HG03457 (cell line): ENCODE measurements at regions not wholly inside any gene's neighbourhood (a gene's known extent, or its start where the extent isn't known, plus 50 kb on each side); places are given as distances from the start of the nearest gene placed in this dataset.

ENCODE experiments used
- ATAC-seq: cut with Tn5 transposase; IDR thresholded peaks from one replicate; pipeline ENCODE4 v1.9.1; 2021; ENCODE audit warnings: moderate number of reproducible peaks; ENCODE audit not compliant: unreplicated experiment

DNA sequence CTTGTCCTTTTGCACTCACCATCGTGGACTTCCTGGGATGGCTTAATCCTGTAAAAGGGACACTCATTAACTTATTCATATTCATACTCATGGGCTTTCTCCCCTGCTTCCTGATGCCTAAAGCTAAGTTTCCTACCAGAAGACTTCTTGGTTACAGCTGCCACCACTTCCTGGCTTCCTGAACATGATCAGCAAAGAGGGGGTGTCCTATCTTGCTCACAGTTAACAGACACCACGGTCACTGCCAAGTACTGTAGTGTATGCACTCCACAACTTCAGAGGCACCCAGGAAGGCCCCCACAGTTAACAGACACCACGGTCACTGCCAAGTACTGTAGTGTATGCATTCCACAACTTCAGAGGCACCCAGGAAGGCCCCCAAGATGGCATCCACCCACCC lies 177.8 kb downstream of the SIPA1L2 start:
- no peak for ATAC-seq

DNA sequence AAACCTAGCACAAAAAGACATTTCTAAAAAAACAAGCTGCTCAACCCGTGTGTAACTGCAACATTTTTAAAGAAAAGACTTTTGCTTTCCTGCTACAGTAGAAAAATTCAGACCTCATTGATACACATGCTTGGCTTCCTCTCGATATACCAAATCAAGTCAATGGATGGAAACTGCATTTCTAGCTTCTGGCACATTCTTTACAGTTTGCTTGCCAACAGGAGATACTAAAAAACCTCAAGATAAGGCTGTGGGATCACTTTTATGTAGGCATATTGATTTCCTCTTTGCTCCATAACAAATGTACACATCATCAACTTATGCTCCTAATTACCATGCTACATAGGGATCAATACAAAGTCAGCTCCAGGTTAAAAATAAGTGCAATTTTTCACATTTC lies 178.4 kb downstream of the SIPA1L2 start:
- no peak for ATAC-seq

DNA sequence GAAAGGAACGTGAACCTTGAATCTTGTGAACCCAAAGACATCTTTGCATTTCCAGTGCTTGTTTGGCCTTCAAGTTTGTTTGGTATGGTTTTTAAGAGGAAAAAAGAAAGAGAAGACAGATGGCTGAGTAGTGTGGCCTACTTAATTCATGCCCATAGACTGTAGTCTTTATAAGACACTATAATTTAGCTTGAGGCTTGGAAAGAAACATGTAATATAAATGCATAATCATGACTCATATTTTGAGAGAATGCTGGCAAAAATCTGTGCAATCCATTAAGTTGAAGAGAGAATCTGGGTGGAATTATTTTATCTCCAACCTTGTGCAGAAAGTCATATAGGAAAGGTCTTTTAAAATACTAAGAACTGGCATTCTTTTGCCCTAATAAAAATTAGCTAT lies 179.3 kb downstream of the SIPA1L2 start:
- no peak for ATAC-seq

DNA sequence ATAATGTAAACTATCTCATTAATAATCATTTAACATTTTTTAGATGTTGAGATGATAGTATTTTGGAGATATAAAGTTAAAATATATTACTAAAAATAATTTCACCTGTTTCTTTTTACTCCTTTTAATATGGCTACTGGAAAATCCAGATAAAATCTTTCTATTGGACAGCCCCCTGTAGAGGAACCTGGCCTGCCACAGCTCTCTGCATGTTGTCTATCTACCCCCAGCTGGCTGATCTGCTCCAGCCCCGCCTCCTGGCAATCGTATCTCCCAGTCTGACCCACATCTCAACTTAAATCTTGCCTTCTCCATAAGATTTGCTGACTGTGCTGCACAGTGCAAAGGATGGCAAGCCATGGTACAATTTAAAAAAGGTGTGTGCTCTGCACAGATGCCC lies 182.8 kb downstream of the SIPA1L2 start:
- ATAC-seq, result no peak

DNA sequence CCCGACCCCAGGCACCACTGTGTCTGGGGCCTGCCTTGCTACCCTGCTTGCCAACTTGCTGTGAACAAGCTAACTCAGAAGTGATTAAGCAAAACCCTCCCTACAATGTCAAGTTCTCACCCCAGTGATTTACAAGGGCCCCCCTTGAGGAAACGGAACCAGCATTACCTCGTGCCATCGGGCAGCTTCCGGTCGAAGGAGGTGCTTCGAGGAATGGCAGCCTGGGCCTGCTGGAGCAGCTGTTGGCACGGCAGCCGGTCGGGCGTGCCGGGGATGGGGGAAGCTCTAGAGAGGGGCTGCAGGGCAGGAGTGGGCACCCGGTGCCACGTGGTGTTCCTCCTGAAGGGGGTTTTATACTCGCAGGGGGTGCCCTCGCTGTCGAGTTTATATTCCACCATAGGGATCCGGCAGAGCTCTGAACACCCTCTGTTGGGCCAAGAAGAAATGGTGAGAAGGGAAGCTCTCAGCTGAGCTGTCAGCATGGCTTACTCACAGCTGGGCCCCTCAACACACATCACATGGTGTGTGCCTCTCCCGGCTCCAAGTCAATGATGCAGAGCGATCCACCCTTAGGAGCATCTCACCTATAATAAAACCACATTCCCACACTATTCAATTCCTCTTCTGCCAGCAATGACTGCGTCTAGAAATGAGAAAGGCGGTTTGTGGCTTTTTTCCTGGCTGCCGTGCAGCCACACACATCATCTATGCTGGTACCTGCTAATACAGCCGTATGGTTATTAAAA lies 184.4 kb downstream of the SIPA1L2 start:
- no peak for ATAC-seq

DNA sequence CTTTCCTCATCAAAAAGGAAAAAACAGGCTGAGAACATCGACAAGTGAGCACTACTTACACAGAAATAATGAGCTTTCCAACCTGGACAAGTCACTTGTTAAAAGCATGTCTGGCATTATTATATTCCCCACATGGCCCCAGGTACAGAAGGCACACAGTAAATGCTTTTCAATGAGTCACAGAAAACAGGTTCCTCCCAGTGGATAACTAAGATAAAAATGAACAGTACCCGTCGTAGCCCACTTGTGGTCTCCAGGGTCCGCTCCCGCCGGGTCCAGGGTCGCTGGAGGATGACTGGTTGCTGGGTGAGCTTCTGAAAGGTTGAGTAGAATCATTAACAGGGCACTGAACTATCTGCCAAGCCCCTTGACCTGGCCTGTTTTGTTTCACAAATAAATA lies 186.6 kb downstream of the SIPA1L2 start:
- no peak for ATAC-seq

DNA sequence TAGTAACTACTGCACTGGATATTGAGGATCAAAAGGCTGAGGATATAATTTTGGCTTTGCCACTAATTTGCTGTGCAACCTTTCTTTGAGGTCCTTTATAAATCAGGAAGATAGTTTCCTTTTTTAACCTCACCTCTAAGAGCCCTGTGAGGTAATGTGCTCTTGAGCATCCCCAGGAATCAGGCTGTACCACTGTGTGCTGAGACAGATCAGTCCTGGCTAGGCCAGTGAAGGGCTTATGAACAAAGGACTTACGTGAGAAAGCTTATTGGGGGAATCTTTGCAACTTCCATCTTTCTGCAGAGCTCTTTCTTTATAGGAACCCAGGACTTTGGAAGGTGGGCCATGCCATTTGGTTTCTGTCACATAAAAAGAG lies 188.9 kb downstream of the SIPA1L2 start:
- no peak for ATAC-seq

DNA sequence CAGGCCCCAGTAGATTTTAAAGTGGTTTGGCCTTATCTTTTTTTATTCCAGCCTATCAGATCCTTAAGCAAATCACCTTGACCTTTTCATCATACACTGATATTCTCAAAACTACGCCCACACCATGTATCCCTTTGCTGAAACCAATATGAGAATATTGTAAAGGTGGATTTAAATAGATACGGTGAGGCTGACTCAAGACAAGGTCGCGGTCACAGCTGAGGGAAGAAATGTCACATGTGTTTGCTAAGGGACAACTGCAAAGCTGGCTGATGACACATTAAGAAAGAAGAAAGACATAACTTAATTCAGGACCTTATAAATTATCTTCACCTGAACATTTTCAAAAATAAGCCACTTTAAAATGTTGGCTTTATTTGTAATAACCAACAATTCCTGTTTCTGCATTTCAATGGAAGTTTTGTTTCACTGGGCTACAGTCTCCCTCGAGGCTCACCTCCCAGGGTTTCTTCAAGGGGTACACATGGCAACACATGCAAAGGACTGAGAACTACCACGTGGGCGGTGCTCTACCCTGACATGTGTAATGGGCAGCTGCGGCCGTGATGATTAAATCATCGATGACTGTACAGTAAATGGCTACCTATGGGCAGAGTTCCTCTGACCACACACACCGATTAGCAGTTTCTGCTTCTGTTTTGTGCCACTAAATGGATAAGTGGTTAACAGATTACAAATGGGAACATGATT lies 189.5 kb downstream of the SIPA1L2 start:
- ATAC-seq, result no peak

DNA sequence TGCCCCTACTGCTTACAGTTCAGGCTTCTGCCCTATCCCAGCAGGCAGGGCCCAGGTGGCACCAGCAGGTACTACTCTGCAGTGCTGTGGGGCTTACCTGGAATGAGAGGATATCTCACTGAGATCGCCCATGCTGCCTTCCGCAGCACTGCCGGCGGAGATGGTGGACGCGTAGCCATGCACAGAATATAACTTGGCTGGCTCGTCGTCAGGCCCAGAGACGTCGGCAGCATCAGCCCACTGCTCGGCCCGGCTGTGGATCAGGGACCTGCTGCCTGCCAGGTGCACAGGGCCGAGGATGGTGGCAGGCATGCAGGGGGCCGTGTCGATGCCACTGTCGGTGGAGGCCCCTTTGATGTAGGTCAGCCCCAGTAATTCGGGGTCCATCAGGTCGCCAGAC lies 190.9 kb downstream of the SIPA1L2 start:
- no peak for ATAC-seq

DNA sequence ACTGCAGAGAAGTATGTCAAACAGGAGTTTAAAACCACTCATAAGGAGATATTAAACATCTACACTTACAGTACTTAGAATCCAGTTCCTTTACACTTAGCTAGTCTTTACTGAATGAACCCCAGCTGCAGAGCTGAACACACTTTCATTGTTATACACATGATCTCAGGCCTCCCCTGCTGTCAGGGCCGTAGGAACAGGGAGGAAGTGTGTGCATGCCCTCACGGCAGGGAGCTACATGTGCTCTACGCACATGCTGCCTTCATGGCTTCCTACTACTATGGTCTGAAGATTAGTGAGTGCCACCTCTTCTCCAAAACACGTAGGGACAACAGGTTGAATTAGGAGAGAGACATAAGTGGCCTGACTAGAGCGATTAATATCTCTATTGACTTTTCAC lies 191.5 kb downstream of the SIPA1L2 start:
- ATAC-seq, result no peak

DNA sequence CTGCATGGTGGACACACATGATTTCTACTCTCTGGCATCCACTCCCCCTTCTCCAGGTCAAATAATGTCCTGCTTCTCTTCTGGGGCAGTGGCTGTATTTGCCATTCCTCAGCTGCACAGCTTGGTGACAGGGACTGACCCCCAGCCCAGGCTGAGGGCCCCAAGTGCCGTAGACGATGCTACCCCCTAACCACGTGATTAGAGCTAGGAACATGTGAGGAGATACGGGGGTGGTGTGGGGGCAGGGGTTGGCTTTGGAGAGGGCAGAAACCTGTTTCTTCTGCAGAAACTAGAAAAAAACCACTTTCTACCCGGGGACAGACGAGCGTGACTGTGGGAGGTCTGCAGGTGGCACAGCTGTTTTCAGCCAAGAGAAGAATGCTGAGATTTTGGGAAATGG lies 192.4 kb downstream of the SIPA1L2 start:
- no peak for ATAC-seq

DNA sequence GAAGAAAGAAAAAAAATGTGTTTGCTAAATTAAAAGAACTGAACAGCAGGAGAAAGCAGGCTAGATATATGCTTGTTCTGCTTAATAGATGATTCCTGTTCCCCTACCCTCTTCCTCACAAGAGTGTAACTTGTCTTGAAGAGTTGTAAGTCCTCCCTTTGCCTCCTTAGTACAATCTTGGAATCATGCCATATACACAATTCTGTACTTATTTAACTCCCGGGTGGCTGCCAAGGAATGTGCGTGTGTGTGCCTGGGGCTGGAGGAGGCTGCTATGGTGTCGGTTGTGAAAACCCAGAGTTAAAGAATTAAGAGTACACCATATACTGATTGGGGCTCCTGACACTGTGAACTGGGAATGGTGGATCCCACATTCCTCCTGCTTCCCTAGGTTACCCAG lies 194.2 kb downstream of the SIPA1L2 start:
- ATAC-seq, result no peak

DNA sequence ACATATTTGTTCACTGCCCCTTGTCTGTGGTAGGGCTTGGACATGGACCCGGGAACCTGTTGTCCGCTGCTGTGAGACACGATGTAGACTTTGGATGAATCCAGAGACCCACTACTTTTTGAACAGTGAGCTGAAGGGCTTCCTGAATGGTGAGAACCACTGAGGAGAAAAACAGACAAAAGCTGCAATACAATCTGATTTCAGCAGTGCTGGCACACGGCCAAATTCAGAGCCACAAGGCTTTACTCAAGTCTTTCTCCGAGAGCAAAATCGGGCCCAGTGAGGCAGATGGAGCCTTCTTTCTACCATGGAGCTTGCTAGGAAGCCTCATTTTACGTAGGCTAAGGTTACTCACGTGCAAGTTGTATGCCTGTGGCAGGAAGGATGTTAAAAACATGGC lies 197.6 kb downstream of the SIPA1L2 start:
- ATAC-seq, result no peak

DNA sequence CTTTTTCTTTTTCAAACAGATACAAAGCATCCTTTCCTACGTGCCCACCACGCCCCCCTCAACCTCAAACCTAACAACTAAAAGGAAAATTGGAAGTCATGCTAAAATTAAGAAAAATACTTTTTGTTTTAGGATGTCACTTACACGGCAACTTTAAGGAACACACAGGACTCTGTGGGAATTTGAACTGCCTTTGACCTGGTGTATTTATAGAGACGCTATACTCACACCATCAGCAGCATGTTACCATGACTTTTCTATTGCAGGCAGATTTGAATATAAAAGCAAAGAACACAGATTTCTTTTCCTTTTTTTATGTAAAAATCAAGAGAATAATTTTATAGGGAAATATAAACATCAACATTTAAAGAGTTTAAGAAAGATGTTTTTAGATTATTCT lies 198.2 kb downstream of the SIPA1L2 start:
- no peak for ATAC-seq

DNA sequence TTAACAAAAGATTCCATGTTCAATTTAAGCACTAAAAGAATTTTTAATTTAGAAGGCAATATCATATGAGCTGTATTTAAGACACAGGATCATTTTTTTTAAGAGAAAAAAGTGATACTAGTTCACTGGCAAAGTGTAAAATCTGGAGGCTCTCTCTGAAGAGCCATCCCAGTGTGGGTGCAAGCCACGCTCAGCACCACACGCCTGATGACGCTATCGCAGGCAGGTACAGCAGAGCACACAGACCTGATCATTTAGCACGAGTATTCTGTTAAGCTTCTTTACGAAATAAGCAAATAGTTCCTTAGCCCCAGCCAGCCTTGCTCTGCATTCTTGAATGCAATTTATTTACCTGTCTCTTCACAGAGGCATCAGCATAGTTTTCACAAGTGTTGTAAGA lies 198.6 kb downstream of the SIPA1L2 start:
- no peak for ATAC-seq

DNA sequence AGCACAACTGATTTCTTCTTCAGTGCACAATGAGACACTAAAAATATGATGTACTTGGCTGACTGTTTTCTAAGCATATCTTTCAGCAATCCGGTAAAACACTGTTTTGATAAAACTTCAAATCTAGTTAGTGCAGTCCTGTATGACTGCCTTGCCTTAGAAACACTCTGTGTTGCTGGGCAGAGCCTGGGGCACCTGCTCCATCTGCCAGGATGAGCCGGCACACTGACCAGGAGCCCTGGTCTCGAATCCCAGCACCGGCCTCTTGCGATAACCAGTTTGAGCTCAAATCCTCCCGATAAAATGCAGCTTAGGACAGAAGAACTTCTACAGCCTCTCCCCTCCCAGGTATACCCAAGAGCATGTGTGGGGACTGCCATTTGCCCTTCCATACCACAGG lies 199.5 kb downstream of the SIPA1L2 start:
- no peak for ATAC-seq

DNA sequence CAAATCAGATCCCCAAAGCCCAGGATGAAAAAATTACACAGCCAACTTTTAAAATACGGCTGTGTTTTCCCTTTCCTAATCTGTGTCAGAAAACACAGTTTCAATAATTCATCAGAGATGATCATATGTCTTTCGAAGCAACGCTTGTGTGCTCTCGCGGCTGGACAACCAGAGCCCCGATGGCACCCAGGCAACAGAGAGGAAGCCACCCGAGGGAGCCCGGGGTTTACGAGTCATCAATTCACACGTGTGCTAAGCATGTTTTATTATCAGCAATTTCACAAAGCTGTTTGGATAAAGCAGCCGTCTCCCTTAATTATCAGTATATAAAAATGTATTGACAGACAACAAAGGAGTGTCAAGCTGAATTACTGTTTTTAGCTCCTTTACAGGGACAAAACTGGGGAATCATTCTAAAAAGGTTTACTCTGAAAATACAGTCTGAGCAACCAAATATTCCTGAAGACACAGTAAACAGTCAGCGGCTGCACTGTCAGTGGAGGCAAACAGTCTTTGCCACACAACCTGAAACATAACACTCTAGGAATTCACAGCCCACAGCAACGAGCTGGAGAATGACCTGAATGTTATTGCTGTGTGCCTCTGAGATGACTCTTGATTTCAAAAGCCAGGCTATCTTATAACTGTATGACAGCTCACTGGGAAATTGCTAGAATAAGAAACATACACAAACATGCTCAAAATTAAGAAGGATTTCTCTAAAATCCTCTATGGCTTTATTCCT lies 201.0 kb downstream of the SIPA1L2 start:
- no peak for ATAC-seq

DNA sequence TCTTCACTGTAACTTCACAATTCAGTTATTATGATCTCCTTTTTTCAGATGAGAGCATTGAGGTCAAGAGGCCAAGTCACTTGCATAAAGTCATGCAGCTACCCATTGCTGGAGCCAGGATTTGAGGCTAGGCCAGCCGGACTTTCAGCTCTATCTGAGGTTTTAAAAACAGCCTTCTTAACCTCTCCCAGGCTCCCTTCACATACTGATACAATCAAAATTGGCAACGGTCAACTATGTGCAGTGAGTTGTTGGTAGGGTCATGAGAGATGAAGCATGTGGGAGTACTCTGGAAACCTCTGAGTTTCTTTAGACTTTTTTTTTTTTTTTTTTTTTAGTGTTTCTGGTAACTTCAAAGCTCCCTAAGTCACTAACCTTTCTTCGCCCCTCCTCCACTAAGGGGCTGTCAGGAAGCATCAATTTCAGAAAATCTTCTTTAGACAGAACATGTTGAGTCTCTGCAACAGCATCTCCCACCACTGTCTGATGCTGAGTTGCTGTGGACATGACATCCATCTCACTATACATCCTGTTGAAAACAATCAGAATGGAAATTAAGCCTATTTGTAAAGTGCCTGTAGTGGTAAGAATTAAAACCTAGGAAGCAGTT lies 201.8 kb downstream of the SIPA1L2 start:
- ATAC-seq, result no peak

DNA sequence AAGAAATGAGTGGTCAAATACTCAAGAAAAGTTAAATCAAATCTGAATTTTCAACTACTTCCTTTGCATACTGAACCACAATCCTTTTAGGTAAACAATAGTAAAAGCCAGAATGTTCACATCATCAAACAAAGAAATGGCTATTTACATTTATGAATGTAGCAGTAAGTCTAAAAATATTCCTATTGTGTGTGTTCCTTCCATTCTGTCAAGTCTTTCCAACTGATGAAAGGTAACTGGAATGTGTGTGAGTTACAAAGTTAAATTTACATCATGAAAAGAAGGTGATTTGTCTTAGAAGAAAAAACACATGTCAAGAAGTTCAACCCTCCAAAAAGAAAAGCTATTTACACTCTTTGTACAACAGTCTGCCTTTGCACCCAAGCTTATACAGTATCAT lies 203.1 kb downstream of the SIPA1L2 start:
- ATAC-seq, result no peak

DNA sequence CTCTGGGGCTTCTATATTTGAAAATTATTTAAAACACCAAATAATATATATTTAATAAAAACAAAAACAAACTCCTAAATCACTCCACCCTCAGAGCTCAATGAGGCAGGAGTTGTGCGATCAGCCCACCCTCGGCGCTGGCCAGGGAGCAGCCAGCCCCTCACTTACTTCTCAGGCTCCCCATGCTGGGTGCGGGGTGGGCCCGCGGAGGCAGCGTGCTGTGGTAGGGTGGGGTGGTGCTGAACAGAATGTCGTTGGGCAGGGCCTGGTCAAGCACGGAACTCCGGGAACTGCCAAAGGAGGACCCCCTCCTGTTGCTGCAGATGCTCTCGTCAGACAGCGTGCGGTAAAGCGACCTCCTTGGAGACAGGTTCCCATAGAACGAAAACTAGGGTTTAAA lies 204.5 kb downstream of the SIPA1L2 start:
- no peak for ATAC-seq

DNA sequence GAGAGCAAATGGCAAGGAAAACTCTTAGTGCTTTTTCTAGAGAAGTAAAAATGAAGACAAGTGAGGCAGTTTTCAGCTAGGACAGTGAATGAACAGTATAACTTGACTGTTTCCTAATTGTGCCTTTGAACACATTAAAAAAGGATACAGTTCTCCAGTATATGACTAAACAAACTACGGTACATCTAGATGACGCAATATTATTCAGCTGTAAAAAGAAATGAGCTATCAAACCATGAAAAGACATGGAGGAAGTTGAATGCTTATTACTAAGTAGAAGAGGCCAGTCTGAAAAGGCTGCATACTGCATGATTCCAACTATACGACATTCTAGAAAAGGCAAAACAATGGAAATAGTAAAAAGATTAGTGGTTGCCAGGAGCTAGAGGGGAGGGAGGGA lies 206.3 kb downstream of the SIPA1L2 start:
- ATAC-seq, result no peak

DNA sequence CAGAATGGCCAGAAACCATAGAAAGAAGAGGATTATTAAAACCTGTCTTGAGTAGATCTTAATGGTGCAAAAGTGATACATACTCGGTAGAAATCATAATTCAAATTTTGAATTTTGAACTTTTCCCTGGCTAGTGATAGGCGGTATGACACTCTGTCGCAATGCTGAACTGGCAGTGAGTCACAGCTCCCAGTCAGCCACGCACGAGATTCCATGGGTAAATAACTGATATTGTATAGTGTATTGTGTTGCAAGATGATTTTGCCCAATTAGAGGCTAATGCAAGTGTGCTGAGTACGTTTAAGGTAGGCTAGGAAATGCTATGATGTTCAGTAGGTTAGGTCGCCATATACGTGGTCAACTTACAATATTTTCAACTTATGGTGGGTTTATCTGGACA lies 207.0 kb downstream of the SIPA1L2 start:
- no peak for ATAC-seq
